Pancreas (tissue), 10 donors: ENCODE measurements at regions not wholly inside any gene's neighbourhood (a gene's known extent, or its start where the extent isn't known, plus 50 kb on each side); places are given as distances from the start of the nearest gene placed in this dataset.
A peak's percentile ranks its signal among the peaks of the same experiment; 100 is the strongest.

Experiments used
- ATAC-seq, 4 donors: fragments of 200-7000 bp; cut with Tn5 transposase; one replicate each; pipeline versions ENCODE4 v1.8.0 to v1.9.1; 2020; ENCODE audit warnings: mild to moderate bottlenecking in 4 of 4, moderate library complexity in 4 of 4
- DNase-seq, 6 donors: peaks; one replicate each; pipeline ENCODE4 v3.0.0-alpha.2; 2020
- FAIRE-seq: peaks from 2 replicates; lab custom pipeline; 2012; peaks lifted over from hg19 to GRCh38; lab: Jason Lieb, UNC
- H3K27ac ChIP-seq, 4 donors: fragments of 200-600 bp; sonication (generic); 1 replicate in 3 of 4; 2 replicates in 1 of 4; pipeline versions ENCODE4 v1.5.0 to v1.8.0; 2020
- H3K27me3 ChIP-seq, 4 donors: fragments of 200-600 bp; one replicate each; pipeline ENCODE4 v1.8.0; 2021
- H3K36me3 ChIP-seq, 3 donors: fragments of 200-600 bp; sonication (generic) in 1 of 3; one replicate each; pipeline versions ENCODE4 v1.5.0 to v1.8.0; 2020 to 2021
- H3K4me1 ChIP-seq, 3 donors: fragments of 200-600 bp; one replicate each; pipeline ENCODE4 v1.8.0; 2021
- H3K4me3 ChIP-seq, 4 donors: fragments of 200-600 bp; sonication (generic) in 2 of 4; one replicate each; pipeline versions ENCODE4 v1.5.0 to v1.8.0; 2020 to 2021
- H3K9me3 ChIP-seq, 4 donors: fragments of 200-600 bp; one replicate each; pipeline ENCODE4 v1.8.0; 2021
- CTCF ChIP-seq, 4 donors: fragments of 200-600 bp; sonication (generic) in 3 of 4; IDR thresholded peaks; one replicate each; pipeline versions ENCODE4 v1.5.0 to v1.8.0; 2021; ENCODE audit warnings: antibody characterized with exemption in 4 of 4
- WGBS, 2 donors: extraction: QIAGEN DNeasy Blood & Tissue Kit; methylation state at CpG; one replicate each; pipeline ENCODE4 v1.1.7; 2013; 5-methylcytosine and 5-hydroxymethylcytosine counted together
- intact Hi-C, 3 donors: fragments of 100-400 bp; cut with DNase I; formaldehyde crosslinking; loops; one replicate each; pipeline versions ENCODE4 v1.11.1 to v1.14.2; 2022
- donor health status: healthy with polysubstance abuse.
- donor health status: DM: no; HTN: no; CAD: no; lungs with moderate emphysema.
- donor health status: DM: no; HTN: no; CAD: no.
- donor health status: control.
- donor health status: control.
- donor health status: Bipolar disorder and iron deficiency.
- donor health status: DM: yes; HTN: yes; CAD: no.
- donor health status: DM: no; HTN: no; CAD: no.
- donor health status: DM: no; HTN: no; CAD: no.
- donor health status: DM: yes; HTN: yes; CAD: no.

GRCh38 chr4:81839347-81840042 is 367.8 kb upstream of the RASGEF1B start:
- TF ChIP-seq CTCF (IDR thresholded peaks at IDR 0.05): no peak
- Histone ChIP-seq H3K4me3 (no peak overlapping the region), H3K27me3 (no peaks in the 10 kb centered on the region), H3K36me3 (no peaks in the 10 kb centered on the region), H3K9me3 (no peaks in the 10 kb centered on the region), H3K27ac (no peak overlapping the region), H3K4me1 (peaks cover 0 to 4% (median 0%) of the 10 kb centered on the region in 3 donors)
- intact Hi-C loops: loop anchor here in 1 of 3 donors (5.0 kb wide), 1 partner anchor 372 kb away; no protein-coding TSS in a partner anchor
- peak in 2 of 4 donors; percentile 54 to 73 for ATAC-seq
- DNase-seq: no peak
- WGBS, 2 donors: 30 to 45% methylated on average over 1 of the region's 1 CpG
- no peak for FAIRE-seq

DNA sequence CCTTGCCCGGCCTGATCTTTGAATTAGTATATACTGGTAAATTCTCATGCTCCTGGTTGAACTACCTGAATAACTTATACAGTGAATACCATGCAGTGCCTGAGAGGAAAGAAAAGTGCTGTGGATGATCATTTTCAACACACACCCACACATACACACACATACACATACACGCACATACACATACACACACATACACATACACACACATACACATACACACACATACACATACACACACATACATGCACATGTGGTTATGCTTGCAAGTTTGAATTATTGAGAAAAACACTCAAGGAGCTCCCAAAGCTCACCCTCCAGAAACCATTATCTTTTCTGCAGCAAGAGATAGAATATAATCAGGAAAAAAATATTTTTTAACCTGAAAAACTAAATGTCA is 366.9 kb upstream of the RASGEF1B start:
- 76 to 77% methylated on average over 2 of the region's 2 CpGs for WGBS, 2 donors
- H3K4me1 ChIP-seq: peaks cover 0 to 4% (median 0%) of the 10 kb centered on the region in 3 donors
- no peak overlapping the region for H3K27ac ChIP-seq
- intact Hi-C loops: no loop called here
- no peaks in the 10 kb centered on the region for H3K9me3 ChIP-seq
- H3K36me3 ChIP-seq: no peaks in the 10 kb centered on the region
- no peak for TF ChIP-seq CTCF (IDR thresholded peaks at IDR 0.05)
- FAIRE-seq (no peak), ATAC-seq (no peak), DNase-seq (no peak)
- no peaks in the 10 kb centered on the region for H3K27me3 ChIP-seq
- no peak overlapping the region for H3K4me3 ChIP-seq

- DNase-seq (no peak), ATAC-seq (no peak), FAIRE-seq (no peak)
- Histone ChIP-seq H3K27me3 (no peaks in the 10 kb centered on the region), H3K4me1 (peaks cover 0 to 4% (median 0%) of the 10 kb centered on the region in 3 donors), H3K4me3 (no peak overlapping the region), H3K27ac (no peak overlapping the region), H3K36me3 (no peaks in the 10 kb centered on the region), H3K9me3 (no peaks in the 10 kb centered on the region)
- TF ChIP-seq CTCF (IDR thresholded peaks at IDR 0.05): no peak
- intact Hi-C loops: no loop called here
- 33 to 69% methylated on average over 1 of the region's 1 CpG for WGBS, 2 donors
These were observed 365.0 kb upstream of the RASGEF1B start for GRCh38 chr4:81836716-81837115.

DNA sequence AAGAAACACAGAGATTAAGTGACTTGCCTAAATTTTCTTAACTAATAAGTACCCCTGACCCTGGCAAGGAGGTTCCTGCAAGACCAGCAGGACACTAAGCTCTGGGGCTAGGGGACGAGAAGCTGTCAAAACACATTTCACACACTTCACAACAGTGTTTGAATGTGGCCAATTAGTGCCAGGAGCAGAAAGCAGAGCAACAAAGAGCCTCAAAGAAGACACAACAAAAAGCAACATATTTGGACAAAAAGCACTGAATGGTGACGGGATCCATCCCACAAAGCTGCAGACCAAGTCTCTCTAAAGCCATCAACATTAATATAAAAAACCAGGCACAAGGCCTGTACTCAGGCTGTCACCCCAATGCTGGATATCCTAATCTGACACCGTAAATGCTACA is 361.9 kb upstream of the RASGEF1B start:
- ATAC-seq (no peak), FAIRE-seq (no peak), DNase-seq (no peak)
- no peak for TF ChIP-seq CTCF (IDR thresholded peaks at IDR 0.05)
- 85 to 90% methylated on average over 3 of the region's 3 CpGs for WGBS, 2 donors
- no peaks in the 10 kb centered on the region for H3K27me3 ChIP-seq
- no peaks in the 10 kb centered on the region for H3K36me3 ChIP-seq
- intact Hi-C loops: no loop called here
- H3K4me3 ChIP-seq: no peak overlapping the region
- H3K4me1 ChIP-seq: no peaks in the 10 kb centered on the region
- H3K27ac ChIP-seq: no peak overlapping the region
- no peaks in the 10 kb centered on the region for H3K9me3 ChIP-seq

- Histone ChIP-seq H3K4me1 (no peaks in the 10 kb centered on the region), H3K27me3 (no peaks in the 10 kb centered on the region), H3K27ac (no peak overlapping the region), H3K36me3 (no peaks in the 10 kb centered on the region), H3K9me3 (no peaks in the 10 kb centered on the region), H3K4me3 (no peak overlapping the region)
- FAIRE-seq (no peak), ATAC-seq (peak; percentile 72 to 91 (median 88)), DNase-seq (peak in 5 of 6 donors; percentile 35 to 50 (median 39))
- WGBS, 2 donors: 24 to 25% methylated on average over 1 of the region's 1 CpG
- TF ChIP-seq CTCF (IDR thresholded peaks at IDR 0.05): no peak
- intact Hi-C loops: no loop called here
These were observed 357.3 kb upstream of the RASGEF1B start for GRCh38 chr4:81828991-81829390.
